Ishikawa (cell line): ENCODE measurements at regions not wholly inside any gene's neighbourhood (a gene's known extent, or its start where the extent isn't known, plus 50 kb on each side); places are given as distances from the start of the nearest gene placed in this dataset.

Experiments used
- CEBPB ChIP-seq: IDR thresholded peaks from 2 replicates; pipeline ENCODE4 v1.6.1; 2012
- CREB1 ChIP-seq: IDR thresholded peaks from 2 replicates; pipeline ENCODE4 v1.6.1; 2012; ENCODE audit warnings: low read depth
- EGR1 ChIP-seq: IDR thresholded peaks from 2 replicates; pipeline ENCODE4 v1.6.1; 2012
- EP300 ChIP-seq: IDR thresholded peaks from 2 replicates; pipeline ENCODE4 v1.6.1; 2012; ENCODE audit warnings: borderline replicate concordance
- FOXM1 ChIP-seq: IDR thresholded peaks from 2 replicates; pipeline ENCODE4 v1.6.1; 2012; ENCODE audit warnings: low read depth, borderline replicate concordance
- NFIC ChIP-seq: IDR thresholded peaks from 2 replicates; pipeline ENCODE4 v1.6.1; 2012
- RAD21 ChIP-seq: IDR thresholded peaks from 2 replicates; pipeline ENCODE4 v1.6.1; 2012; ENCODE audit warnings: low read depth
- TAF1 ChIP-seq: IDR thresholded peaks from 2 replicates; pipeline ENCODE4 v1.6.1; 2012; ENCODE audit warnings: low read depth, mild to moderate bottlenecking
- TCF12 ChIP-seq: IDR thresholded peaks from 2 replicates; pipeline ENCODE4 v1.6.1; 2012; ENCODE audit warnings: low read depth
- TEAD4 ChIP-seq: IDR thresholded peaks from 2 replicates; pipeline ENCODE4 v1.6.1; 2012
- YY1 ChIP-seq: IDR thresholded peaks from 2 replicates; pipeline ENCODE4 v1.6.1; 2012; ENCODE audit warnings: low read depth
- ZBTB7A ChIP-seq: IDR thresholded peaks from 2 replicates; pipeline ENCODE4 v1.6.1; 2012; ENCODE audit warnings: low read depth
- TF ChIP-seq, protein P1 (sequence below): IDR thresholded peaks from 2 replicates; pipeline ENCODE4 v1.6.1; 2012; ENCODE audit warnings: low read depth, mild to moderate bottlenecking
- TF ChIP-seq, protein P2 (sequence below): IDR thresholded peaks from 2 replicates; pipeline ENCODE4 v1.6.1; 2012
- TF ChIP-seq, protein P3 (sequence below): IDR thresholded peaks from 2 replicates; pipeline ENCODE4 v1.6.1; 2012

DNA sequence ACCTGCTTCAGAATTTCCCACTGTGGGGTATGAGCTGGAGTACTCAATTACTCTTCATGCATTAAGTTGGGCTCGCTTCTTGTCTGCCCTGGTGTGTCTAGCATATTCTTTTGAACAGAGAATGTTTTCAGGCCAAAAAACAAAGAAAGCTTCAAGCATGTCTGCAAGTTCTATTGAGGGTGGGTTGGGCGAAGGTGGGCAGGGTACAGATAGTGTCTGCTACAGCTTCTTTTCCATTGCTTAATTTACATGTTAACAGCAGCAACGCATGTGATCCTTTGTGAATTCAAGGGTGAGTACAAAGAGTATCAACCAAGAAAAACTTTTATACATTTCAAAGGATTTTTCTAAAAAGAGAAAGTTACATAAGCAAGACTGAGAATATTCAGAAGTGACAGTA lies 406.5 kb downstream of the IRS2 start:
- TF ChIP-seq CEBPB, result no peak
- TF ChIP-seq YY1, result no peak
- TF ChIP-seq, protein P1, sequence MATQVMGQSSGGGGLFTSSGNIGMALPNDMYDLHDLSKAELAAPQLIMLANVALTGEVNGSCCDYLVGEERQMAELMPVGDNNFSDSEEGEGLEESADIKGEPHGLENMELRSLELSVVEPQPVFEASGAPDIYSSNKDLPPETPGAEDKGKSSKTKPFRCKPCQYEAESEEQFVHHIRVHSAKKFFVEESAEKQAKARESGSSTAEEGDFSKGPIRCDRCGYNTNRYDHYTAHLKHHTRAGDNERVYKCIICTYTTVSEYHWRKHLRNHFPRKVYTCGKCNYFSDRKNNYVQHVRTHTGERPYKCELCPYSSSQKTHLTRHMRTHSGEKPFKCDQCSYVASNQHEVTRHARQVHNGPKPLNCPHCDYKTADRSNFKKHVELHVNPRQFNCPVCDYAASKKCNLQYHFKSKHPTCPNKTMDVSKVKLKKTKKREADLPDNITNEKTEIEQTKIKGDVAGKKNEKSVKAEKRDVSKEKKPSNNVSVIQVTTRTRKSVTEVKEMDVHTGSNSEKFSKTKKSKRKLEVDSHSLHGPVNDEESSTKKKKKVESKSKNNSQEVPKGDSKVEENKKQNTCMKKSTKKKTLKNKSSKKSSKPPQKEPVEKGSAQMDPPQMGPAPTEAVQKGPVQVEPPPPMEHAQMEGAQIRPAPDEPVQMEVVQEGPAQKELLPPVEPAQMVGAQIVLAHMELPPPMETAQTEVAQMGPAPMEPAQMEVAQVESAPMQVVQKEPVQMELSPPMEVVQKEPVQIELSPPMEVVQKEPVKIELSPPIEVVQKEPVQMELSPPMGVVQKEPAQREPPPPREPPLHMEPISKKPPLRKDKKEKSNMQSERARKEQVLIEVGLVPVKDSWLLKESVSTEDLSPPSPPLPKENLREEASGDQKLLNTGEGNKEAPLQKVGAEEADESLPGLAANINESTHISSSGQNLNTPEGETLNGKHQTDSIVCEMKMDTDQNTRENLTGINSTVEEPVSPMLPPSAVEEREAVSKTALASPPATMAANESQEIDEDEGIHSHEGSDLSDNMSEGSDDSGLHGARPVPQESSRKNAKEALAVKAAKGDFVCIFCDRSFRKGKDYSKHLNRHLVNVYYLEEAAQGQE, result no peak
- TF ChIP-seq, protein P2, sequence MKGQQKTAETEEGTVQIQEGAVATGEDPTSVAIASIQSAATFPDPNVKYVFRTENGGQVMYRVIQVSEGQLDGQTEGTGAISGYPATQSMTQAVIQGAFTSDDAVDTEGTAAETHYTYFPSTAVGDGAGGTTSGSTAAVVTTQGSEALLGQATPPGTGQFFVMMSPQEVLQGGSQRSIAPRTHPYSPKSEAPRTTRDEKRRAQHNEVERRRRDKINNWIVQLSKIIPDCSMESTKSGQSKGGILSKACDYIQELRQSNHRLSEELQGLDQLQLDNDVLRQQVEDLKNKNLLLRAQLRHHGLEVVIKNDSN, result no peak
- TF ChIP-seq EGR1, result no peak
- TF ChIP-seq RAD21, result no peak
- TF ChIP-seq TCF12, result no peak
- TF ChIP-seq, protein P3, sequence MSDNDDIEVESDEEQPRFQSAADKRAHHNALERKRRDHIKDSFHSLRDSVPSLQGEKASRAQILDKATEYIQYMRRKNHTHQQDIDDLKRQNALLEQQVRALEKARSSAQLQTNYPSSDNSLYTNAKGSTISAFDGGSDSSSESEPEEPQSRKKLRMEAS, result no peak
- no peak for TF ChIP-seq NFIC
- no peak for TF ChIP-seq EP300
- TF ChIP-seq TAF1, result no peak

DNA sequence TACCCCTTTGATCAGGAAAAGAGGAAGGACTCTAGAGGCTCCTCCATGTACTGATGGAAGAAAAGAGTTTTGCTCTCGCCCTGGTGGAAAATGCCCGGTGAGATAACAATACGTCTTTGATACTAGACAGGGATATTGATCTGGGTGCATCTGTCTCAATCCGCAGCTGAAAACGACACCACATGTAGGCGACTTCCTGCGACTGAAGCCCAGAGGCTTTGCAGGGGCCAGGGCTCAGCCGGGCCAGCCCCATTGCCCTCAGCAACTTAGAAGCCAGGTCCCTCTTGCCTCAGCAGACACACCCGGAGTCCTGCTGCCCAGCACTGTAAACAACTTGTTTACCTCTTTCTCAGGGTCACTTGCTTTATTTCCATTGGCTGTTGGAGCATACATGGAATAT lies 409.4 kb downstream of the IRS2 start:
- TF ChIP-seq TCF12 (no peak), EGR1 (no peak), CEBPB (no peak), TAF1 (no peak), YY1 (no peak), EP300 (no peak), CREB1 (no peak), NFIC (no peak), RAD21 (no peak), ZBTB7A (no peak), TEAD4 (no peak), FOXM1 (no peak)
- TF ChIP-seq, protein P3, result no peak
- TF ChIP-seq, protein P2, result no peak
- TF ChIP-seq, protein P1, result no peak

DNA sequence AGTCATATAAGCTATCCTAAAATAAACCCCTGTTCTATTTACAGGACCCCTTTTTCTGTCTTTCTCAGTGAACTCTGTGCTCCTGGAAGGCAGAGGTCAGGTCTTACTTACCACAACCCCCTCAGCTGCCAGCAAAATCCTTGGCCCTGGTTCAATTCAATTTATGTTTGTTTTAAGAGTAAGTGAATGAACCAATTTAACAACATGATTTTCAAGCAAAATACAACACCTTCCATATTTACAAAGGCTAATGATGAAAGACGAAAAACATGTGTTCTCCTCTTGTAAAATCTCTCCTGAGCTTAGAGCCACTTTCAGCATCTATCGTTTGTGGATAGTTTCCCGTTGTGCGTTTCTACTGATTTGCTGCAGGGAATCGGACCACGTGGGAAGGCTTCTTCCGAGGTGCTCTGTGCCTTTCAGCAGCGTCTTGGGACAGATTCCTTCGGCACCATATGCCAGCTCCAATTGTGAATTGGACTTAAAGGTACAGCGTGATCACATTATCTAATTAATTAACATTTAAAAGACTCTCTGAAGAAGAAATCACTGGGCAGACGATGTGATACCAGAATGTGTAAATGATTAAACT lies 411.7 kb downstream of the IRS2 start:
- TF ChIP-seq, protein P2, result no peak
- TF ChIP-seq EP300 (no peak), CEBPB (no peak), ZBTB7A (no peak), CREB1 (no peak), TEAD4 (no peak), NFIC (no peak), FOXM1 (no peak)
- TF ChIP-seq, protein P1, result no peak

DNA sequence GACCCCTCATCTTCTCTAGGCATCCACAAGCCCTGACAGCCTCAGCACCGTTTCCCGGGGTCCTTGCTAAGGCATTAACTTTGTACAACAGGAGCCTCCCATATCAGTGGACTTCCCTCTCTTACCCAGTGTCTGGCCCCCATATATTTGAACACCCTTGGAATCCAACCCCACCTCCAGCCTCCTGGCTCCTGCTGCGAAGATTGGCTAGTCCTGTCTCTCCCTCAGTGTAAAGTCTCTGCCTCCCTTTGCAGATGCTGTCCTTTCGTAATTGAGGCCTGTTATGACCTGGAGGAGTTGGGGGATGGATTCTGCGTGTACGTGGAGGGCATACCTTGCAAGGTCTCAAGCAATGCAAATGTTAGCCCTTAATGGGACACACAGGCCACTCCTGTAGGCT lies 413.7 kb downstream of the IRS2 start:
- TF ChIP-seq, protein P2, result no peak
- TF ChIP-seq TAF1, result no peak
- TF ChIP-seq CEBPB, result no peak
- no peak for TF ChIP-seq YY1
- TF ChIP-seq, protein P1, result no peak
